Upper lobe of left lung (tissue), 4 donors: ENCODE measurements at regions not wholly inside any gene's neighbourhood (a gene's known extent, or its start where the extent isn't known, plus 50 kb on each side); places are given as distances from the start of the nearest gene placed in this dataset.

Experiments
- CTCF ChIP-seq, 6 experiments: fragments of 450-650 bp in 4 of 6; fragments of 200-600 bp in 2 of 6; sonication (generic) in 2 of 6; IDR thresholded peaks; one replicate each; pipeline ENCODE4 v1.5.1; 2016 to 2019; ENCODE audit warnings: antibody characterized with exemption in 6 of 6
- POLR2A ChIP-seq, 4 donors: fragments of 450-650 bp; IDR thresholded peaks; one replicate each; pipeline ENCODE4 v1.5.1; 2016 to 2017; ENCODE audit warnings: antibody characterized with exemption in 4 of 4, mild to moderate bottlenecking in 2 of 4
- POLR2AphosphoS5 ChIP-seq, 2 donors: sonication (generic); formaldehyde crosslinking; IDR thresholded peaks; one replicate each; pipeline ENCODE4 v1.5.1; 2017; ENCODE audit warnings: antibody characterized with exemption in 2 of 2

GRCh38 chr1:73910466-73910865, 287.5 kb downstream of the LRRIQ3 start:
- no peak for TF ChIP-seq CTCF (IDR thresholded peaks at IDR 0.05)
- TF ChIP-seq POLR2A (IDR thresholded peaks at IDR 0.05): no peak
- no peak for TF ChIP-seq POLR2AphosphoS5 (IDR thresholded peaks at IDR 0.05)
